ENCODE measurements at regions not wholly inside any gene's neighbourhood (a gene's known extent, or its start where the extent isn't known, plus 50 kb on each side); places are given as distances from the start of the nearest gene placed in this dataset.

GRCh38 chr12:25695574-25695973, 142.5 kb upstream of the LMNTD1 start (continued):
- TF ChIP-seq, protein P1, sequence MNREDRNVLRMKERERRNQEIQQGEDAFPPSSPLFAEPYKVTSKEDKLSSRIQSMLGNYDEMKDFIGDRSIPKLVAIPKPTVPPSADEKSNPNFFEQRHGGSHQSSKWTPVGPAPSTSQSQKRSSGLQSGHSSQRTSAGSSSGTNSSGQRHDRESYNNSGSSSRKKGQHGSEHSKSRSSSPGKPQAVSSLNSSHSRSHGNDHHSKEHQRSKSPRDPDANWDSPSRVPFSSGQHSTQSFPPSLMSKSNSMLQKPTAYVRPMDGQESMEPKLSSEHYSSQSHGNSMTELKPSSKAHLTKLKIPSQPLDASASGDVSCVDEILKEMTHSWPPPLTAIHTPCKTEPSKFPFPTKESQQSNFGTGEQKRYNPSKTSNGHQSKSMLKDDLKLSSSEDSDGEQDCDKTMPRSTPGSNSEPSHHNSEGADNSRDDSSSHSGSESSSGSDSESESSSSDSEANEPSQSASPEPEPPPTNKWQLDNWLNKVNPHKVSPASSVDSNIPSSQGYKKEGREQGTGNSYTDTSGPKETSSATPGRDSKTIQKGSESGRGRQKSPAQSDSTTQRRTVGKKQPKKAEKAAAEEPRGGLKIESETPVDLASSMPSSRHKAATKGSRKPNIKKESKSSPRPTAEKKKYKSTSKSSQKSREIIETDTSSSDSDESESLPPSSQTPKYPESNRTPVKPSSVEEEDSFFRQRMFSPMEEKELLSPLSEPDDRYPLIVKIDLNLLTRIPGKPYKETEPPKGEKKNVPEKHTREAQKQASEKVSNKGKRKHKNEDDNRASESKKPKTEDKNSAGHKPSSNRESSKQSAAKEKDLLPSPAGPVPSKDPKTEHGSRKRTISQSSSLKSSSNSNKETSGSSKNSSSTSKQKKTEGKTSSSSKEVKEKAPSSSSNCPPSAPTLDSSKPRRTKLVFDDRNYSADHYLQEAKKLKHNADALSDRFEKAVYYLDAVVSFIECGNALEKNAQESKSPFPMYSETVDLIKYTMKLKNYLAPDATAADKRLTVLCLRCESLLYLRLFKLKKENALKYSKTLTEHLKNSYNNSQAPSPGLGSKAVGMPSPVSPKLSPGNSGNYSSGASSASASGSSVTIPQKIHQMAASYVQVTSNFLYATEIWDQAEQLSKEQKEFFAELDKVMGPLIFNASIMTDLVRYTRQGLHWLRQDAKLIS (CRISPR knock-in tag; IDR thresholded peaks at IDR 0.05; ENCODE audit: borderline replicate concordance), result no peak
- TF ChIP-seq RORB (CRISPR knock-in tag; IDR thresholded peaks at IDR 0.05), result no peak

DNA sequence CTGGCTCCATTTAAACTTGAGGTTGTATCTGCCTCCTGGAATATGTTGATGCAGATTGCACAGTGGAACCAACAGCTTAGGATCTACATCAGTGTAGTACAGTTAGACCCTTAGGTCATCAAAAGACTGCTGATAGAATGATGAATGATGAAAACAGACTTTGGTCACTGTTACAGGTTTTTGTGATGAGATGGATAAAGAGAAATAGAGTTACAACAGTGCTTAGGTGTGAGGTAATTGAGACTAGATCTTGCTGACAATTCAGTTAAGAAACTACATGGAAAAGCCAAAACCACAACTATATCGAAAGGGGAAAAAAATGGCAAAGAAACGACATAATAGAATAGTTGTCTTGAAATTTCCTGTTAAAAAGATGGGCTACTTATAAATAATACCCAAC, 145.7 kb upstream of the LMNTD1 start:
- H3K9me3 Mint-ChIP-seq, result peaks cover 24% of the 10 kb centered on the region

GRCh38 chr12:25699454-25699853, 146.4 kb upstream of the LMNTD1 start:
- DNase-seq (ENCODE audit: low spot score) (no peak), ATAC-seq (no peak)
- H3K4me3 Mint-ChIP-seq, result no peak overlapping the region
- H3K9me3 Mint-ChIP-seq, result peaks cover 24% of the 10 kb centered on the region
- no peaks in the 10 kb centered on the region for H3K27me3 Mint-ChIP-seq (ENCODE audit: low read depth)
- H3K27ac Mint-ChIP-seq, result no peak overlapping the region
- H3K36me3 Mint-ChIP-seq, result peaks cover 12% of the 10 kb centered on the region
- peaks cover 17% of the 10 kb centered on the region for H3K4me1 Mint-ChIP-seq
- ChIA-PET POLR2A (no interaction called here), CTCF (interaction anchor here (0.6 kb wide), 1 partner anchor 543 kb away, joined by 4 read pairs; no protein-coding TSS in a partner anchor)
- TF ChIP-seq NR1H2 (CRISPR knock-in tag; IDR thresholded peaks at IDR 0.05) (no peak), JUN (CRISPR knock-in tag; IDR thresholded peaks at IDR 0.05) (no peak), ZNF121 (CRISPR knock-in tag; IDR thresholded peaks at IDR 0.05) (no peak), PRDM15 (CRISPR knock-in tag; IDR thresholded peaks at IDR 0.05) (no peak), OVOL2 (CRISPR knock-in tag; IDR thresholded peaks at IDR 0.05; ENCODE audit: borderline replicate concordance) (no peak), GTF2I (CRISPR knock-in tag; conservative IDR thresholded peaks at IDR 0.05) (no peak), RORB (CRISPR knock-in tag; IDR thresholded peaks at IDR 0.05) (no peak), NR3C1 (CRISPR knock-in tag; conservative IDR thresholded peaks at IDR 0.05; ENCODE audit: low read depth) (no peak)
- TF ChIP-seq, protein P2, sequence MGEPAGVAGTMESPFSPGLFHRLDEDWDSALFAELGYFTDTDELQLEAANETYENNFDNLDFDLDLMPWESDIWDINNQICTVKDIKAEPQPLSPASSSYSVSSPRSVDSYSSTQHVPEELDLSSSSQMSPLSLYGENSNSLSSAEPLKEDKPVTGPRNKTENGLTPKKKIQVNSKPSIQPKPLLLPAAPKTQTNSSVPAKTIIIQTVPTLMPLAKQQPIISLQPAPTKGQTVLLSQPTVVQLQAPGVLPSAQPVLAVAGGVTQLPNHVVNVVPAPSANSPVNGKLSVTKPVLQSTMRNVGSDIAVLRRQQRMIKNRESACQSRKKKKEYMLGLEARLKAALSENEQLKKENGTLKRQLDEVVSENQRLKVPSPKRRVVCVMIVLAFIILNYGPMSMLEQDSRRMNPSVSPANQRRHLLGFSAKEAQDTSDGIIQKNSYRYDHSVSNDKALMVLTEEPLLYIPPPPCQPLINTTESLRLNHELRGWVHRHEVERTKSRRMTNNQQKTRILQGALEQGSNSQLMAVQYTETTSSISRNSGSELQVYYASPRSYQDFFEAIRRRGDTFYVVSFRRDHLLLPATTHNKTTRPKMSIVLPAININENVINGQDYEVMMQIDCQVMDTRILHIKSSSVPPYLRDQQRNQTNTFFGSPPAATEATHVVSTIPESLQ (CRISPR knock-in tag; IDR thresholded peaks at IDR 0.05), result no peak
- TF ChIP-seq, protein P3, sequence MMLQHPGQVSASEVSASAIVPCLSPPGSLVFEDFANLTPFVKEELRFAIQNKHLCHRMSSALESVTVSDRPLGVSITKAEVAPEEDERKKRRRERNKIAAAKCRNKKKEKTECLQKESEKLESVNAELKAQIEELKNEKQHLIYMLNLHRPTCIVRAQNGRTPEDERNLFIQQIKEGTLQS (CRISPR knock-in tag; conservative IDR thresholded peaks at IDR 0.05), result no peak

More for the DNA sequence above, 145.7 kb upstream of the LMNTD1 start:
- DNase-seq (ENCODE audit: low spot score) (no peak), ATAC-seq (no peak)
- ChIA-PET POLR2A (interaction anchor here (0.7 kb wide), 1 partner anchor 293 kb away, joined by 3 read pairs; no protein-coding TSS in a partner anchor), CTCF (interaction anchor here (0.6 kb wide), 1 partner anchor 542 kb away, joined by 4 read pairs; no protein-coding TSS in a partner anchor)
- Mint-ChIP-seq H3K27me3 (ENCODE audit: low read depth) (no peaks in the 10 kb centered on the region), H3K4me1 (peaks cover 17% of the 10 kb centered on the region), H3K27ac (no peak overlapping the region), H3K36me3 (peaks cover 12% of the 10 kb centered on the region), H3K4me3 (no peak overlapping the region)
- TF ChIP-seq FOXP1 (CRISPR knock-in tag; IDR thresholded peaks at IDR 0.05; ENCODE audit: borderline replicate concordance) (no peak), ELF4 (CRISPR knock-in tag; IDR thresholded peaks at IDR 0.05; ENCODE audit: low read depth) (no peak), SMAD4 (CRISPR knock-in tag; IDR thresholded peaks at IDR 0.05) (no peak), MYBL2 (CRISPR knock-in tag; IDR thresholded peaks at IDR 0.05) (no peak), SP1 (CRISPR knock-in tag; conservative IDR thresholded peaks at IDR 0.05) (no peak), NR3C1 (CRISPR knock-in tag; conservative IDR thresholded peaks at IDR 0.05; ENCODE audit: low read depth) (no peak), TCF7 (CRISPR knock-in tag; IDR thresholded peaks at IDR 0.05; ENCODE audit: low read depth) (no peak), ATF1 (CRISPR knock-in tag; IDR thresholded peaks at IDR 0.05) (no peak), CREB1 (CRISPR knock-in tag; IDR thresholded peaks at IDR 0.05) (no peak), GTF2I (CRISPR knock-in tag; conservative IDR thresholded peaks at IDR 0.05) (no peak)
- TF ChIP-seq, protein P4, sequence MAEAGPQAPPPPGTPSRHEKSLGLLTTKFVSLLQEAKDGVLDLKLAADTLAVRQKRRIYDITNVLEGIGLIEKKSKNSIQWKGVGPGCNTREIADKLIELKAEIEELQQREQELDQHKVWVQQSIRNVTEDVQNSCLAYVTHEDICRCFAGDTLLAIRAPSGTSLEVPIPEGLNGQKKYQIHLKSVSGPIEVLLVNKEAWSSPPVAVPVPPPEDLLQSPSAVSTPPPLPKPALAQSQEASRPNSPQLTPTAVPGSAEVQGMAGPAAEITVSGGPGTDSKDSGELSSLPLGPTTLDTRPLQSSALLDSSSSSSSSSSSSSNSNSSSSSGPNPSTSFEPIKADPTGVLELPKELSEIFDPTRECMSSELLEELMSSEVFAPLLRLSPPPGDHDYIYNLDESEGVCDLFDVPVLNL (CRISPR knock-in tag; IDR thresholded peaks at IDR 0.05; ENCODE audit: borderline replicate concordance, low read depth), result no peak
- TF ChIP-seq, protein P5, sequence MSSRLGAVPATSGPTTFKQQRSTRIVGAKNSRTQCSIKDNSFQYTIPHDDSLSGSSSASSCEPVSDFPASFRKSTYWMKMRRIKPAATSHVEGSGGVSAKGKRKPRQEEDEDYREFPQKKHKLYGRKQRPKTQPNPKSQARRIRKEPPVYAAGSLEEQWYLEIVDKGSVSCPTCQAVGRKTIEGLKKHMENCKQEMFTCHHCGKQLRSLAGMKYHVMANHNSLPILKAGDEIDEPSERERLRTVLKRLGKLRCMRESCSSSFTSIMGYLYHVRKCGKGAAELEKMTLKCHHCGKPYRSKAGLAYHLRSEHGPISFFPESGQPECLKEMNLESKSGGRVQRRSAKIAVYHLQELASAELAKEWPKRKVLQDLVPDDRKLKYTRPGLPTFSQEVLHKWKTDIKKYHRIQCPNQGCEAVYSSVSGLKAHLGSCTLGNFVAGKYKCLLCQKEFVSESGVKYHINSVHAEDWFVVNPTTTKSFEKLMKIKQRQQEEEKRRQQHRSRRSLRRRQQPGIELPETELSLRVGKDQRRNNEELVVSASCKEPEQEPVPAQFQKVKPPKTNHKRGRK (CRISPR knock-in tag; IDR thresholded peaks at IDR 0.05; ENCODE audit: borderline replicate concordance), result no peak
- TF ChIP-seq, protein P6, sequence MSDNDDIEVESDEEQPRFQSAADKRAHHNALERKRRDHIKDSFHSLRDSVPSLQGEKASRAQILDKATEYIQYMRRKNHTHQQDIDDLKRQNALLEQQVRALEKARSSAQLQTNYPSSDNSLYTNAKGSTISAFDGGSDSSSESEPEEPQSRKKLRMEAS (CRISPR knock-in tag; IDR thresholded peaks at IDR 0.05), result no peak
- TF ChIP-seq, protein P7, sequence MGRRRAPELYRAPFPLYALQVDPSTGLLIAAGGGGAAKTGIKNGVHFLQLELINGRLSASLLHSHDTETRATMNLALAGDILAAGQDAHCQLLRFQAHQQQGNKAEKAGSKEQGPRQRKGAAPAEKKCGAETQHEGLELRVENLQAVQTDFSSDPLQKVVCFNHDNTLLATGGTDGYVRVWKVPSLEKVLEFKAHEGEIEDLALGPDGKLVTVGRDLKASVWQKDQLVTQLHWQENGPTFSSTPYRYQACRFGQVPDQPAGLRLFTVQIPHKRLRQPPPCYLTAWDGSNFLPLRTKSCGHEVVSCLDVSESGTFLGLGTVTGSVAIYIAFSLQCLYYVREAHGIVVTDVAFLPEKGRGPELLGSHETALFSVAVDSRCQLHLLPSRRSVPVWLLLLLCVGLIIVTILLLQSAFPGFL (CRISPR knock-in tag; IDR thresholded peaks at IDR 0.05; ENCODE audit: borderline replicate concordance), result no peak
